GM20000 (cell line): ENCODE measurements at regions not wholly inside any gene's neighbourhood (a gene's known extent, or its start where the extent isn't known, plus 50 kb on each side); places are given as distances from the start of the nearest gene placed in this dataset.

Experiments used
- DNase-seq: peaks from one replicate; pipeline ENCODE4 v3.0.0; 2012; ENCODE audit warnings: low spot score
- CTCF ChIP-seq: IDR thresholded peaks from 2 replicates; pipeline ENCODE4 v1.5.1; 2012; ENCODE audit warnings: mild to moderate bottlenecking, control low read depth; ENCODE audit errors: extremely low read depth, missing control alignments

DNA sequence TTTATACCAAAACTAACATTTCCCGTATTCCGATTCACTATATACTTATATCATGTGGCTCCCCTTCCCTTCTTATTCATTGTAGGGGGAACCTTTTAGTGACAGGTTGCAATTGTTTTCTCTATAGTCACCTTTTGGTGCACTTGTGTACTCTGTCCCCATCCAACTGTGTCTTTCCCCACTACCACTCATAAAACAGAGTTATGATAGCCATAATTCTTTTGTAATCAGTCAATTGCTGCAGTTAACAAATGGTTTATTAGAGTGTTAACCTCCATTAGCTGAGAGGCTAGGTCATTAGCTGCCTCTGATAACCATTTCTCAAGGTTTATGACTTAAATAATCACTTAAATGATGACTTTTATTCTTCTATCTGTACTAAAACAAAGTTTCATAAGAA is 338.1 kb upstream of the SEL1L start:
- no peak for TF ChIP-seq CTCF
- no peak for DNase-seq

- TF ChIP-seq CTCF, result no peak
- DNase-seq, result no peak
Observed at GRCh38 chr14:81884382-81884781, 350.7 kb upstream of the SEL1L start.

- no peak for TF ChIP-seq CTCF
- DNase-seq, result no peak
Observed at GRCh38 chr14:81886588-81886987, 352.9 kb upstream of the SEL1L start.

- no peak for DNase-seq
Observed at GRCh38 chr14:81889529-81889928, 355.9 kb upstream of the SEL1L start.

GRCh38 chr14:81890020-81890419 is 356.4 kb upstream of the SEL1L start:
- DNase-seq, result no peak

More at GRCh38 chr14:81889529-81889928, 355.9 kb upstream of the SEL1L start:
- no peak for TF ChIP-seq CTCF

GRCh38 chr14:81903477-81903876 is 369.8 kb upstream of the SEL1L start:
- no peak for DNase-seq
- no peak for TF ChIP-seq CTCF

More at GRCh38 chr14:81890020-81890419, 356.4 kb upstream of the SEL1L start:
- TF ChIP-seq CTCF, result no peak

GRCh38 chr14:81927070-81927469 is 393.4 kb upstream of the SEL1L start:
- TF ChIP-seq CTCF, result no peak
- no peak for DNase-seq
